ENCODE measurements at regions not wholly inside any gene's neighbourhood (a gene's known extent, or its start where the extent isn't known, plus 50 kb on each side); places are given as distances from the start of the nearest gene placed in this dataset.

DNA sequence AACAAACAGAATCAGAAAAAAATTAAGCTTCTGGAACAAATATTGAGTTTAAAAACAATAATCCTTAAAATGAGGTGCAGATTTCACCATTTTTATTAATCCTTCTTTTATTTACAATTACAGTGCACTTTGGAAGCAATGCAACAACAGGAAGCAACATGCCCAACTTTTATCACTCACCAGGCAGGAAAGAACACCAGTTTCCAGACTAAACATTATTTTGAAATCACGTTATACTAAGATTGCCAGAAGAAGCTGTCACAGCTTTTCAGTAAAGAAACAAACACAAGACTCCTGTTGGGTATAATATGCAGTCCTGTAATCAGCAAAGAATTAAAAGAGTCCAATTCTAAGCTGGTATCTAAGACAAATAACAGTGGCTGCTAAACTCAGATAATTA lies 137.9 kb upstream of the ZC3H15 start:
- TF ChIP-seq GATA2 (IDR thresholded peaks at IDR 0.05; ENCODE audit: low read depth, low read length) (no peak), GATA3 (IDR thresholded peaks at IDR 0.05; ENCODE audit: low read depth, low read length) (no peak)
